B cell (primary cell): ENCODE measurements at regions not wholly inside any gene's neighbourhood (a gene's known extent, or its start where the extent isn't known, plus 50 kb on each side); places are given as distances from the start of the nearest gene placed in this dataset.

Experiments
- ATAC-seq: fragments of 200-7000 bp; cut with Tn5 transposase; one replicate; pipeline ENCODE4 v1.10.0; 2021; ENCODE audit warnings: low read depth, mild to moderate bottlenecking, moderate number of reproducible peaks, moderate library complexity
- CTCF ChIA-PET: fragments of 350-600 bp; sonication (Branson Sonifier 250); formaldehyde crosslinking; loops from one replicate; lab custom pipeline; 2021; ENCODE audit warnings: antibody characterized with exemption, inconsistent platforms; lab: Charles Lee
- POLR2A ChIA-PET: fragments of 350-600 bp; sonication (Branson Sonifier 250); formaldehyde crosslinking; loops from one replicate; lab custom pipeline; 2021; ENCODE audit warnings: antibody characterized with exemption; lab: Charles Lee
- DNase-seq: peaks from one replicate; pipeline ENCODE4 v3.0.0; 2013
- H2AFZ ChIP-seq: 2 replicates; pipeline ENCODE4 v1.6.1; 2012; ENCODE audit warnings: mild to moderate bottlenecking, low read depth, low read length; ENCODE audit not compliant: insufficient read depth, poor library complexity, severe bottlenecking
- H3K27ac ChIP-seq, 2 donors: 1 replicate in 1 of 2; 2 replicates in 1 of 2; pipeline ENCODE4 v1.5.1; 2012 to 2013; ENCODE audit warnings: low read length in 2 of 2, mild to moderate bottlenecking in 2 of 2, moderate library complexity in 1 of 2
- H3K27me3 ChIP-seq, 4 experiments: fragments of 200-600 bp in 1 of 4; sonication (generic) in 1 of 4; replicated peaks in 1 of 4; 1 replicate in 2 of 4; 2 replicates in 2 of 4; pipeline versions ENCODE4 v1.6.1 to v1.7.0; 2013 to 2016; ENCODE audit warnings: low read length in 3 of 4, mild to moderate bottlenecking in 2 of 4, mixed read lengths in 1 of 4, moderate library complexity in 1 of 4; ENCODE audit not compliant: insufficient read depth in 4 of 4, control insufficient read depth in 3 of 4; ENCODE audit errors: control extremely low read depth in 1 of 4
- H3K36me3 ChIP-seq, 2 experiments: replicated peaks in 1 of 2; 1 replicate in 1 of 2; 2 replicates in 1 of 2; pipeline versions ENCODE4 v1.6.1 to v1.7.1; 2013; ENCODE audit warnings: low read length in 1 of 2; ENCODE audit not compliant: insufficient read depth in 2 of 2, control insufficient read depth in 1 of 2; ENCODE audit errors: control extremely low read depth in 1 of 2, extremely low read depth in 1 of 2
- H3K4me1 ChIP-seq, 2 donors: fragments of 200-600 bp in 1 of 2; sonication (generic) in 1 of 2; 1 replicate in 1 of 2; 2 replicates in 1 of 2; pipeline versions ENCODE4 v1.5.1 to v1.6.1; 2013 to 2017; ENCODE audit warnings: low read length in 2 of 2; ENCODE audit not compliant: control insufficient read depth in 2 of 2, insufficient read depth in 2 of 2
- H3K4me2 ChIP-seq: replicated peaks from 2 replicates; pipeline ENCODE3; 2012; ENCODE audit warnings: mild to moderate bottlenecking, low read depth, low read length; ENCODE audit not compliant: poor library complexity, severe bottlenecking
- H3K4me3 ChIP-seq, 5 experiments: fragments of 200-600 bp in 1 of 5; sonication (generic) in 1 of 5; 1 replicate in 3 of 5; 2 replicates in 2 of 5; pipeline versions ENCODE4 v1.5.1 to v1.7.0; 2011 to 2016; ENCODE audit warnings: low read length in 4 of 5, mild to moderate bottlenecking in 4 of 5, low read depth in 2 of 5, control low read depth in 1 of 5, moderate library complexity in 1 of 5; ENCODE audit not compliant: insufficient read depth in 1 of 5; ENCODE audit errors: control extremely low read depth in 1 of 5, extremely low read depth in 1 of 5
- H3K79me2 ChIP-seq: fragments of 200-600 bp; sonication (generic); one replicate; pipeline ENCODE4 v1.6.0; 2016; ENCODE audit warnings: low read length; ENCODE audit not compliant: control insufficient read depth, insufficient read depth
- H3K9ac ChIP-seq: fragments of 200-600 bp; sonication (generic); 2 replicates; pipeline ENCODE4 v1.6.1; 2017; ENCODE audit warnings: mild to moderate bottlenecking, low read length, moderate library complexity
- H3K9me3 ChIP-seq, 3 donors: one replicate each; pipeline versions ENCODE4 v1.6.1 to v1.7.1; 2013; ENCODE audit warnings: low read length in 2 of 3; ENCODE audit not compliant: control insufficient read depth in 2 of 3, insufficient read depth in 1 of 3; ENCODE audit errors: control extremely low read depth in 1 of 3
- H4K20me1 ChIP-seq: 2 replicates; pipeline ENCODE4 v1.6.0; 2012; ENCODE audit warnings: mild to moderate bottlenecking, low read length; ENCODE audit not compliant: insufficient read depth, control insufficient read depth, poor library complexity, severe bottlenecking
- H3K27ac Mint-ChIP-seq: one replicate; pipeline ENCODE4 v1.8.0; 2021; ENCODE audit warnings: mixed read lengths
- H3K27me3 Mint-ChIP-seq: one replicate; pipeline ENCODE4 v1.8.0; 2021; ENCODE audit warnings: mixed read lengths
- H3K4me1 Mint-ChIP-seq: one replicate; pipeline ENCODE4 v1.8.0; 2021; ENCODE audit warnings: mixed read lengths
- H3K4me3 Mint-ChIP-seq: one replicate; pipeline ENCODE4 v1.8.0; 2021; ENCODE audit warnings: mixed read lengths
- H3K9me3 Mint-ChIP-seq: one replicate; pipeline ENCODE4 v1.8.0; 2022; ENCODE audit warnings: mixed read lengths; ENCODE audit not compliant: insufficient read depth
- CTCF ChIP-seq: fragments of 200-600 bp; IDR thresholded peaks from one replicate; pipeline ENCODE4 v1.8.0; 2022; ENCODE audit warnings: antibody characterized with exemption, mild to moderate bottlenecking
- EZH2 ChIP-seq: IDR thresholded peaks from 2 replicates; pipeline ENCODE4 v1.6.1; 2012; ENCODE audit warnings: borderline replicate concordance, low read depth, mild to moderate bottlenecking, moderate library complexity, low read length; ENCODE audit not compliant: insufficient read depth, poor library complexity, severe bottlenecking
- WGBS: methylation state at CpG from one replicate; pipeline ENCODE4 v1.1.5; 2013; ENCODE audit warnings: missing lambda C conversion rate; ENCODE audit not compliant: insufficient coverage; 5-methylcytosine and 5-hydroxymethylcytosine counted together
- intact Hi-C: fragments of 100-400 bp; cut with micrococcal nuclease; formaldehyde crosslinking; loops from one replicate; pipeline ENCODE4 v1.10.0; 2022

- peaks cover 13% of the 10 kb centered on the region for H3K27me3 Mint-ChIP-seq
- TF ChIP-seq EZH2: no peak
- TF ChIP-seq CTCF: no peak
- H3K27me3 ChIP-seq: no peaks in the 10 kb centered on the region
- H3K4me3 Mint-ChIP-seq: no peak overlapping the region
- intact Hi-C loops: no loop called here
- H3K4me1 Mint-ChIP-seq: no peaks in the 10 kb centered on the region
- DNase-seq (no peak), ATAC-seq (no peak)
- no peaks in the 10 kb centered on the region for H3K4me1 ChIP-seq
- H3K36me3 ChIP-seq: no peaks in the 10 kb centered on the region
- peaks cover 0 to 11% (median 2%) of the 10 kb centered on the region in 3 donors for H3K9me3 ChIP-seq
- no peak overlapping the region for H3K27ac ChIP-seq
- H3K9me3 Mint-ChIP-seq: peaks cover 3% of the 10 kb centered on the region
- H3K4me2 ChIP-seq: no peak overlapping the region
- ChIA-PET POLR2A (no interaction called here), CTCF (no interaction called here)
- no peak overlapping the region for H2AFZ ChIP-seq
- H3K9ac ChIP-seq: no peak overlapping the region
- H3K79me2 ChIP-seq: no peaks in the 10 kb centered on the region
- H3K4me3 ChIP-seq: no peak overlapping the region
- H3K27ac Mint-ChIP-seq: no peak overlapping the region
- no peaks in the 10 kb centered on the region for H4K20me1 ChIP-seq
Measured at GRCh38 chr16:58807276-58807675, 73.2 kb upstream of the GOT2 start.

- no peak overlapping the region for H3K27ac Mint-ChIP-seq
- ATAC-seq (no peak), DNase-seq (no peak)
- ChIA-PET POLR2A (no interaction called here), CTCF (no interaction called here)
- intact Hi-C loops: no loop called here
- no peak overlapping the region for H3K4me3 Mint-ChIP-seq
- Histone ChIP-seq H3K79me2 (no peaks in the 10 kb centered on the region), H3K27me3 (no peaks in the 10 kb centered on the region), H2AFZ (no peak overlapping the region), H3K36me3 (no peaks in the 10 kb centered on the region), H3K4me2 (no peak overlapping the region), H3K9ac (no peak overlapping the region), H3K4me1 (no peaks in the 10 kb centered on the region), H3K4me3 (no peak overlapping the region), H3K9me3 (peaks cover 0 to 11% (median 2%) of the 10 kb centered on the region in 3 donors), H4K20me1 (no peaks in the 10 kb centered on the region), H3K27ac (no peak overlapping the region)
- H3K27me3 Mint-ChIP-seq: peaks cover 9% of the 10 kb centered on the region
- H3K9me3 Mint-ChIP-seq: peaks cover 6% of the 10 kb centered on the region
- no peak for TF ChIP-seq CTCF
- TF ChIP-seq EZH2: no peak
- H3K4me1 Mint-ChIP-seq: no peaks in the 10 kb centered on the region
- no CpG with 5 or more reads among the region's 1 CpG for WGBS
Measured at GRCh38 chr16:58801838-58802237, 67.7 kb upstream of the GOT2 start.
